Stomach (tissue), 8 donors: ENCODE measurements at regions not wholly inside any gene's neighbourhood (a gene's known extent, or its start where the extent isn't known, plus 50 kb on each side); places are given as distances from the start of the nearest gene placed in this dataset.

Experiments used
- DNase-seq, 2 donors: peaks; one replicate each; pipeline versions ENCODE4 v3.0.0 to v3.0.0-alpha.2; 2013 to 2019
- H3K27ac ChIP-seq, 5 donors: fragments of 200-600 bp in 4 of 5; sonication (generic) in 4 of 5; one replicate each; pipeline ENCODE4 v1.5.1; 2013 to 2019; ENCODE audit warnings: mild to moderate bottlenecking in 1 of 5, moderate library complexity in 1 of 5
- H3K27me3 ChIP-seq, 3 donors: fragments of 200-600 bp; sonication (generic); one replicate each; pipeline ENCODE4 v1.5.1; 2017 to 2019; ENCODE audit warnings: mixed run types in 1 of 3
- H3K36me3 ChIP-seq, 4 donors: fragments of 200-600 bp; sonication (generic); 1 replicate in 3 of 4; 2 replicates in 1 of 4; pipeline ENCODE4 v1.5.1; 2016 to 2019
- H3K4me1 ChIP-seq, 4 donors: fragments of 200-600 bp; sonication (generic); one replicate each; pipeline ENCODE4 v1.5.1; 2016 to 2019
- H3K4me3 ChIP-seq, 4 donors: fragments of 200-600 bp; sonication (generic) in 3 of 4; one replicate each; pipeline ENCODE4 v1.5.1; 2016 to 2019; ENCODE audit warnings: mild to moderate bottlenecking in 1 of 4
- H3K9me3 ChIP-seq, 4 donors: fragments of 200-600 bp; sonication (generic); one replicate each; pipeline ENCODE4 v1.5.1; 2016 to 2019
- EP300 ChIP-seq: sonication (generic); formaldehyde crosslinking; IDR thresholded peaks from one replicate; pipeline ENCODE4 v1.6.1; 2017; ENCODE audit warnings: antibody characterized with exemption
- POLR2A ChIP-seq, 4 donors: fragments of 450-650 bp; IDR thresholded peaks; one replicate each; pipeline ENCODE4 v1.6.1; 2016; ENCODE audit warnings: antibody characterized with exemption in 4 of 4, control low read depth in 2 of 4, mild to moderate bottlenecking in 1 of 4, moderate library complexity in 1 of 4
- POLR2AphosphoS5 ChIP-seq, 3 donors: sonication (generic); formaldehyde crosslinking; IDR thresholded peaks; one replicate each; pipeline ENCODE4 v1.6.1; 2016; ENCODE audit warnings: antibody characterized with exemption in 3 of 3
- whole genome bisulfite sequencing, 5 donors: extraction: QIAGEN DNeasy Blood & Tissue Kit in 3 of 5; methylation state at CpG; one replicate each; pipeline versions ENCODE4 v1.1.5 to v1.1.7; 2013 to 2018; 5-methylcytosine and 5-hydroxymethylcytosine counted together
- intact Hi-C: fragments of 100-400 bp; cut with DNase I; formaldehyde crosslinking; loops from one replicate; pipeline ENCODE4 v1.15.1; 2023; ENCODE audit warnings: low total_unique reads
- TF ChIP-seq, protein P1 (sequence below), 7 experiments: fragments of 450-650 bp in 4 of 7; fragments of 200-600 bp in 3 of 7; sonication (generic) in 3 of 7; IDR thresholded peaks; one replicate each; pipeline ENCODE4 v1.5.1; 2016 to 2019; ENCODE audit warnings: antibody characterized with exemption in 7 of 7, control low read depth in 2 of 7, mild to moderate bottlenecking in 1 of 7
- donor health status: healthy with polysubstance abuse.
- donor health status: Bipolar disorder and iron deficiency.
- donor health status: healthy.

DNA sequence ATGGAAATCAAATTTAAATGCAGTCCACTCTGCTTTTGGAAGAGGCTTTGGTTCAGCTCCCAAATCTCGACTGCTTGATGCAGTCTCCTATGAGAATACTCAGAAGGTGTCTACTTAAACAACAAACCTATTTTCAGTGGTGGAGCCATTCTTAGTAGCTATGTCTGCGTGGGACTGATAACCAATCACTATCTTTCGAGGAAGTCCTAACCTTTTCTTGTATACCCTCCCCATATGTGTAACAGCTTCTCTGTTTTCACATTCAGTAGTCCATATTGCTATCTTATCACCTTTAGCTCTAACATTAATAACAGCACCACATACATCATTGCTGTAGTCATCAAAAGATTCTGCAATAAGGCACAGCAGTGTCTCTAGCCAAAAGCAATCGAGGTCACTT is 333.0 kb upstream of the ATP11B start:
- Histone ChIP-seq H3K4me1 (no peaks in the 10 kb centered on the region), H3K9me3 (peaks cover 0 to 6% (median under 1%) of the 10 kb centered on the region in 4 donors), H3K27me3 (no peaks in the 10 kb centered on the region), H3K27ac (no peak overlapping the region), H3K36me3 (no peaks in the 10 kb centered on the region), H3K4me3 (no peak overlapping the region)
- DNase-seq: no peak
- WGBS, 5 donors: 52 to 69% (median 59%) methylated on average over 4 of the region's 4 CpGs
- intact Hi-C loops: no loop called here
- TF ChIP-seq POLR2AphosphoS5 (IDR thresholded peaks at IDR 0.05): no peak
- TF ChIP-seq EP300: no peak
- TF ChIP-seq, protein P1, sequence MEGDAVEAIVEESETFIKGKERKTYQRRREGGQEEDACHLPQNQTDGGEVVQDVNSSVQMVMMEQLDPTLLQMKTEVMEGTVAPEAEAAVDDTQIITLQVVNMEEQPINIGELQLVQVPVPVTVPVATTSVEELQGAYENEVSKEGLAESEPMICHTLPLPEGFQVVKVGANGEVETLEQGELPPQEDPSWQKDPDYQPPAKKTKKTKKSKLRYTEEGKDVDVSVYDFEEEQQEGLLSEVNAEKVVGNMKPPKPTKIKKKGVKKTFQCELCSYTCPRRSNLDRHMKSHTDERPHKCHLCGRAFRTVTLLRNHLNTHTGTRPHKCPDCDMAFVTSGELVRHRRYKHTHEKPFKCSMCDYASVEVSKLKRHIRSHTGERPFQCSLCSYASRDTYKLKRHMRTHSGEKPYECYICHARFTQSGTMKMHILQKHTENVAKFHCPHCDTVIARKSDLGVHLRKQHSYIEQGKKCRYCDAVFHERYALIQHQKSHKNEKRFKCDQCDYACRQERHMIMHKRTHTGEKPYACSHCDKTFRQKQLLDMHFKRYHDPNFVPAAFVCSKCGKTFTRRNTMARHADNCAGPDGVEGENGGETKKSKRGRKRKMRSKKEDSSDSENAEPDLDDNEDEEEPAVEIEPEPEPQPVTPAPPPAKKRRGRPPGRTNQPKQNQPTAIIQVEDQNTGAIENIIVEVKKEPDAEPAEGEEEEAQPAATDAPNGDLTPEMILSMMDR (IDR thresholded peaks at IDR 0.05): no peak
- no peak for TF ChIP-seq POLR2A (IDR thresholded peaks at IDR 0.05)

DNA sequence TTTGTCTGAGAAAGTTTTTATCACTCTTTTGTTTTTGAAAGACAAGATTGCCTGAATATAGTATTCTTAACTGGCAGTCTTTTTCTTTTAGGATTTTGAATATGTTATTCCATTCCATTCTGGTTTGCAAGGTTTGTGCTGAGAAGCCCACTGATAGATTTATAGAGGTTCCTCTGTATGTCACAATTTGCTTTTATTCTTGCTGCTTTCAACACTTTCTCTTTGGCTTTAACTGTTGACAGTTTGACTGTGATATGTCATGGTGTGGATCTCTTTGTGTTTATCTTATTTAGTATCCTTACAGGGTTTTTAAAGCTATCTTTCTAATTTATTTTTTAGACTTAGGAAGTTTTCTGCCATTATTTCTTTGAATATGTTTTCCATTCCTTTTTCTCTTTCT is 331.2 kb upstream of the ATP11B start:
- intact Hi-C loops: no loop called here
- Histone ChIP-seq H3K27ac (no peak overlapping the region), H3K27me3 (no peaks in the 10 kb centered on the region), H3K9me3 (peaks cover 0 to 6% (median 0%) of the 10 kb centered on the region in 4 donors), H3K4me3 (no peak overlapping the region), H3K36me3 (no peaks in the 10 kb centered on the region), H3K4me1 (no peaks in the 10 kb centered on the region)
- TF ChIP-seq POLR2AphosphoS5 (IDR thresholded peaks at IDR 0.05) (no peak), POLR2A (IDR thresholded peaks at IDR 0.05) (no peak), EP300 (no peak)
- TF ChIP-seq, protein P1 (IDR thresholded peaks at IDR 0.05): no peak
- DNase-seq: no peak

DNA sequence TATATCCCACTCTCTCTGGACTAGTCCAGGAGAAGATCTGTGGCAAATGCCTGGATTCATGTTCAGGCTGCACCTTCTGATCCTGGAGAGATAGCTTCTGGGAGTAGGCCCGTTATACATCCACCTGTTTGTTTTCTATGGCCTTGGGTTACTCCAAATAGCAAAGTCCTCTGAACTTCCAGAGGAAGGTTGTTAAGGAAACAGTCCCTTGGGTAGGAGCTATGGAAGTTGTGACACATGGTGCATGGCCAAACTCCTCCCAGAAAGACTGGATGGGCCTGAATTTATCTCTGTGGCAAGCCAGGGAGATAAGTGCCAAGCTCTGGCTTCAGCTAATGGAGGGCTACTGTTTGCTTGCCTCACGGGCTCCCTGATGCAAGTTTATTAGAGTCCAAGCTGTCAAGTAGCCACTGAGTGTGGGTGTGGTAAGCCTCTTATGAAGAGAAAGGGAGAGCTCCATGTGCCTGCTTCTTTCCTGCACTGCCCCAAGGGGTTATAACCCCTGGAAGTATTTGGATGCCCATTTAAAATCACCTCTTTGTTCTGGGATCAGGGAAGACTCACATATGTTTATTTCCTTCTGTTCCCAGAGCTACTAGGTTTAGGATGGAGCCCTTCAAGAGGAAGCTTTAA is 328.7 kb upstream of the ATP11B start:
- Histone ChIP-seq H3K36me3 (no peaks in the 10 kb centered on the region), H3K4me3 (no peak overlapping the region), H3K27me3 (no peaks in the 10 kb centered on the region), H3K27ac (no peak overlapping the region), H3K4me1 (no peaks in the 10 kb centered on the region), H3K9me3 (peaks cover 0 to 6% (median 0%) of the 10 kb centered on the region in 4 donors)
- 35 to 56% (median 39%) methylated on average over 2 of the region's 2 CpGs for WGBS, 5 donors
- intact Hi-C loops: no loop called here
- TF ChIP-seq EP300: no peak
- TF ChIP-seq POLR2A (IDR thresholded peaks at IDR 0.05): no peak
- no peak for TF ChIP-seq POLR2AphosphoS5 (IDR thresholded peaks at IDR 0.05)
- TF ChIP-seq, protein P1 (IDR thresholded peaks at IDR 0.05): no peak
- no peak for DNase-seq

DNA sequence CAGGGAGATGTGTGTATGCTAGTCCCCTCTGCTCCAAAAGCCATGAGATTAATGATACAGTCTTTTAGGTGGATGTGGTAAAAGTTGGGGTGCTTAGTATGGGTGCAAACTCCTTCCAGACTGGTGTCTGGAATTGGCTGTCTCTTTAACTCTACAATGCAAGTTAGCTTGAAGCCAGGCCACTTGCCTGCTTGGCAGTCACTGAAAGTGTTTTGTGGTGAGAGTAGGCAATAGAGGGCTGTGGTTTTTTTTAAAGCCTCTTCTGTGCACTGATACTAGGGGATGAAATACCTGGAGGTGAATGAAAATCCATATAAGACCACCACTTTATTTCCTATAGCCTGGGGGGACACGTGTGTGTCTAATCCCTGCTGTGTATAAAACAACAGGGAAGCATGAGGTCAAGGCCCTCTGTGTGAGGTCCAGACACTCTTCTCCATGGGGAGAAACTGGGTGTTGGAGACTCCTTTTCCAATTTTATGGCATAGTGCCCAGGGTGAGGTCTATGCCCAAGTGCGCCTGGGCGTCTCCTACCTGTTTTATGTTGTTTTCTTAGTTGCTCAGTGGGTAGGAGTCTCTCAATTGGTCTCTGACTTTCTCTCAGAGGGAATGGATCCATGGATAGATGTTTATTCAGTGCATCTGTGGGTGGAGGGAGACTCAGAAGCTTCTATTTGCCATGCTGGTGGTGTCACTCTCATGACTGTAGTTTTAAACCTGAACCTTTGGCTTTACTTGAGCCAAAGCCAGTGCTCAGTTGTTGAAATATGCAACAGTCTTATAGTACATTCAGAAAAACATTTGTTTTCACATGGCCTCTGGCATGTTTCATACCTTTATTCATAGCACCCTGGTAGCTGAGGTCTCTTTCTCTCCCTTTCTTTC is 327.8 kb upstream of the ATP11B start:
- no peaks in the 10 kb centered on the region for H3K27me3 ChIP-seq
- H3K4me3 ChIP-seq: no peak overlapping the region
- H3K27ac ChIP-seq: no peak overlapping the region
- 77 to 90% (median 81%) methylated on average over 3 of the region's 3 CpGs for WGBS, 5 donors
- no peaks in the 10 kb centered on the region for H3K4me1 ChIP-seq
- TF ChIP-seq POLR2A (IDR thresholded peaks at IDR 0.05): no peak
- TF ChIP-seq EP300: no peak
- TF ChIP-seq, protein P1 (IDR thresholded peaks at IDR 0.05): no peak
- no peak for TF ChIP-seq POLR2AphosphoS5 (IDR thresholded peaks at IDR 0.05)
- peaks cover 0 to 6% (median 0%) of the 10 kb centered on the region in 4 donors for H3K9me3 ChIP-seq
- DNase-seq: no peak
- intact Hi-C loops: no loop called here
- no peaks in the 10 kb centered on the region for H3K36me3 ChIP-seq
